T1000 (cell line): ENCODE measurements at regions not wholly inside any gene's neighbourhood (a gene's known extent, or its start where the extent isn't known, plus 50 kb on each side); places are given as distances from the start of the nearest gene placed in this dataset.
"Not testable (repeated sequence)": the region's sequence is repeated elsewhere in the genome, so short reads cannot be mapped to it uniquely, and the experiment has no call there.

Experiments used
- DNase-seq: peaks from one replicate; lab custom pipeline; 2025; ENCODE audit warnings: mixed read lengths; lab: John Stamatoyannopoulos, UW

DNA sequence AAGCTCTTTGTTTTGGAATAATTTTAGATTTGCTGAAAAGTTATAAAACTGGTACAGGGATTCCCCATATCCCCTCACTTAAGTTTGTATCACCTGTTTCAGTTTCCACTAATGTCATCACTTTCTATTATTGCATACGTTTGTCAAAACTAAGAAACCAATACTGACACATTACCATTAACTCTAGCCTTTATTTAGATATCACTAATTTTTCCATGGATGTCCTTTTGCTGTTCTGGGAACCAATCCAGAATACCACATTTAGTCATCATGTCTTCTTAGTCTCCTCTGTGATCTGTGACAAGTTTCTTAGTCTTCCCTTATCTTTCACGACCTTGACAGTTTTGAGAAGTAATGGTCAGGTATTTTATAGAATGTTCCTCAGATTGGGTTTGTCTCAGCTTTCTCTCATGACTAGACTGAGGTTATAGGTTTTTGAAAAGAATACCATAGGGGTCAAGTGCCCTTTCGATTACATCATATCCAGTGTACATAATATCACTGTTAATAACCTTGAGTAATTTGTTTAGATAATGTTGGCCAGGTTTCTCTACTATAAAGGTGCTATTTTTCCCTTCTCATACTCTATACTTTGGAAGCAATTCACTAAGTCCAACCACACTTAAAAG, 51.9 kb upstream of the NMUR2 start:
- DNase-seq, result no peak

DNA sequence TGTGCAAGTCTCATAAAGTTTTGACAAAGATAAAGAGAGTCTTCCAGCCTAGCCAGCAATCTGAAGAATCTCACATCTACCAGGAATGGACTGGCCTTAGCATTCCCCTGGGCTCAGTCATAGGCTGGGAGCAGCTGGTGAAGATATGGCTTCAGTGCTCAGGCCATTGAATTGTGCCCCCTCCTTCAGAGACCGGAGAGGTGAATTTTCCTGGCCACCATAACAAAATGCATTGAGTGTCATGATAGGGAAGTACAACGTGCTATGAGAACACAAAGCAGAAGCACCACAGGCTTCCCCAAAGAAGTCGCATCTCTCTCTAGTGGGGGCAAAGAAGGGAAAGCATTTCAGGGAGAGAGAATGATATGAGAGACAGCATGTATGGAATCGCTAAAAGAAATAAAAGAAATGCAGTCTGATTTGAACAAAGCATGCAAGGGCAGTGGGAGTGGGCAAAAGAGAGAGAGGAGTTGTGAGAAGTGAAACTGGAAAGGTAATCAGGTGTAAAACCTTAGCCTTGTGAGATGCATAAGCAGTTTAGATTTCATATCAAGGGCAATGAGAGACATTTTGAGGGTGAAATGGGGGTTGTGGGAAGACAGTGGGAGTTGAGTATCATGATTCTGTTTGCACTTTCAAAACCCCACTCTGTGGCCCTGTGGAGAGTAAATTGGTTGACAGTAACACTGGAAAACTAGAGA, 57.1 kb upstream of the NMUR2 start:
- DNase-seq, result no peak

DNA sequence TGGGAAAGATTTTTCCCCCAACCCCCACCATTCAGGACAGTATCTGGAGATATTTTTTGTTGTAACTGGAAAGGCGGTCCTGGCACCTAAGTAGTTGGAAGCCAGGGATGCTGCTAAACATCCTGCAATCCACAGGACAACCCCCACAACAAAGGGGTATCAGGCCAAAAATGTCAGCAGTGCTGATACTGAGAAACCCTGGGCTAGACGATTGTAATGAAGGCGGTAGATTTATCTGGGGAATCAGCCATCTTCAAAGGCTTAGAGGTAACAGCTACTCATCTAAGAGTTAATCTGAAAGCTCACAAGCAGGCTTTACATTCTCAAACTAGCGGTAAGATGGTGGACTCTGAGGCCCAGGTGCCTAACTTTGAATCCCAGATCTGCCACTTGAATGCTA, 59.0 kb upstream of the NMUR2 start:
- no peak for DNase-seq

DNA sequence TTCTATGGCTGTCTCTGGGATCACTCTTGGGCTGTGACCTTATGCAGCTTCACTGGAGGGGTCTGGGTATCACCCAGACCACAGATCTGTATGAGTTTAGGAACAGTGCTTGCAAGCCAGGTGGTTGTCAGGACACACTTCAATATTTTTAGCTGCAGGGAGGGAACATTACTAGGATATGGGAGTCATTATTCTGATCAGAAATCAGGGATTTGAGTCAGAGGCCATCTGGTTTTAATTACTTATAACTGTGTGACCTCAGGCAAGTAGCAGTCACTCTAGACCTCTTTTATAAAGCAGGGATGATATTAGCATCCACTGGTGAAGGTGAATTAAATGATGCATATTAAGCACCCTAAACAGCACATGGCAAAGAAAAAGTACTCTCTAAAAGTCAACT, 60.1 kb upstream of the NMUR2 start:
- no peak for DNase-seq

DNA sequence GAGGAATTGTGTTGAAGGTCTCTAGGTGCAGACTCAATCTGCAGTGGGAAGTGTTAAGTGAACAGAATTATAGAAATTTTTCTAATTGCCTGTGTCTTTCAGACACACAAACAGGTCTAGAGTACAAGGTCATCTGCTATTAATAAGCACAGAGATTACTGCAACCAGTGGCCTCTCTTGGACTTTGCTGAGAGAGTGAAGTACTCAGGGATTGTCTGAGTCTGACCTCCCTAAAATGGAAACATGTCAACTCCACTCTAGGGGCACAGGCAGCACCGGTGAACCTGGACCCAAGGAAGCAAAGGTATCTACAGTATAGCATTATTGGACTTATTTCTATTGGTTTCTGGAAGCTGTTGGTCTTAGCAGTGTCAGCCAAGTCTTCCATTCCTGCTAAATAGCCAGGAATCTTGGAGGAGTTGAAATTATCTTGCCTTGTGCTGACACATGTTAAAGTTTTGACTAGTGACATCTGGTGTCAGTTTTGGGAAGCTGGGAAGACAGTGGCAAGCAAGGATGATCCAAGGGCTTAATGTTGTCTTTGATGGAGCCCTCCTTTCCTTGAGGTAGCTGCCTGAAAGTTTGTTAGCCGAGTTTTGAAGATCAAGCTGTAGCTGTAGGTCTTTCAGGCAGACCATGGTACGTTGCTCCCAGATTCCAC, 61.1 kb upstream of the NMUR2 start:
- DNase-seq, result no peak

DNA sequence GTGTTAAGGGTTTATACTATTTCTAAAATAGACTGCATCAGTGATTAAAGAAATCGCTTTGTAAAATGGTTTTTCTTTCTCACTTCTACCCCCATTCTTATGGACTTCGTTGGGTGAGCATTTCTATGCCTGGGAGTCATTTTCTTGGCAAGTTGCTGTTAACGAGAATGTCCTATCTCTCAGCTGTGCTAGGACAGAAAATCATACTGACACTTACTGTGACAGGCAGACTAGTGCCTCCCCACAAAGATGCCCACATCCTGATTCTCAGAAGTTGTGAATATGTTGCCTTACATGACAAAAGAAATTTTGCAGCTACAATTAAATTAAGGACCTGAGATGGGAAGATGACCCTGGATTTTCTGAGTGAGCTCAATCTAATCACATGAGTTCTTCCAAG, 65.1 kb upstream of the NMUR2 start:
- DNase-seq, result no peak

DNA sequence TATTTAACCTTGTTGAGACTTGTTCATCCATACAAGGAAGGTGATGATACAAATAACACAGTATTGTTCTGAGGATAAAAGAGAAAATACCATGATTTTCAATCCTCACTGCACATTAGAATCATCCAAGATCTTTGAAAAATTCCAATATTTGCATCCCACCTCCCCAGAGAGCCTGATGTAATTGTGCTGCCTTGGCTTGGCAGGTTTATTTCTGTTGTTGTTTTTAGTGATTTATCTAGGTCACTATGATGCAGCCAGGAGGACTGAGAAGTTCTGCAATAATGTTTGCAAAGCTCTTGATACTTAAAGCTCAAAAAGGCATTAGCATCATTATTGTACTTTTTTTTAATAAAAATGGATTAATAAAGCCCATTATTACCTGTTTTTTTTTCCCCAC, 67.0 kb upstream of the NMUR2 start:
- no peak for DNase-seq

DNA sequence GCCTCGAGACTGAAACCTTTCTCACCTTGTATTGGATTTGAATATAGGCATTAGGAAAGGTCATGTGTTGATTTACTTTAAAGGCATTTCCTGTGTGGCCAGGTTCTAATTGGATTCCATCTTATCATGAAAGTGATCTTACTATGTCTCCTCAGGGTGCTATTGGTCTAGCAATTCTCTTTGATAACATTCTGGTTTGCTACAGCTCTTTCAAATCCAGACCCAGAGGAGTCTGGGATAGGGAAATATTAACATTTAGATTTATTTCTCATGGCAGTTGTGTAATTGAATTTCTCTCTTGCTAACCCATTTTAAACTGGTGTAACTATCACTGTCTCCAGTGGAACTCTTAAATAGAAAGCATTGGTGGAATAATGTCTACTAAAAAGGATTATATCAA, 69.9 kb upstream of the NMUR2 start:
- DNase-seq, result no peak

DNA sequence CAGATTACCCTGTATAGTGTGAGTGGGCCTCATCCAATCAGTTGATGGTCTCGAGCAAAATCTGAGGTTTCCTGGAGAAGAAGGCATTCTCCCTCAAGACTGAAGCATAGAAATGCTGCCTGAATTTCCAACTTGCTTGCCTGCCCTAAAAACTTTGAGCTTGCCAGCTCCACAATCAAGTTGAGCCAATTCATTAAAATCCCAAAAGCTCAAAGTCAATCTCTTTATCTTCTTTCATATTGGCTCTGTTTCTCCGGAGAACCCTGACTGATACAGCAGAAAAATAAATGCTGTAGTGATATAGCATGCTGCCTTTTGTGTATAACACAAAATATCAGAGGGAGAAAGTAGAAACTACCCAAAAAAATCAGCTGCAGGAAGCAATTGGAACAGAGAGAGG, 72.5 kb upstream of the NMUR2 start:
- DNase-seq, result no peak

DNA sequence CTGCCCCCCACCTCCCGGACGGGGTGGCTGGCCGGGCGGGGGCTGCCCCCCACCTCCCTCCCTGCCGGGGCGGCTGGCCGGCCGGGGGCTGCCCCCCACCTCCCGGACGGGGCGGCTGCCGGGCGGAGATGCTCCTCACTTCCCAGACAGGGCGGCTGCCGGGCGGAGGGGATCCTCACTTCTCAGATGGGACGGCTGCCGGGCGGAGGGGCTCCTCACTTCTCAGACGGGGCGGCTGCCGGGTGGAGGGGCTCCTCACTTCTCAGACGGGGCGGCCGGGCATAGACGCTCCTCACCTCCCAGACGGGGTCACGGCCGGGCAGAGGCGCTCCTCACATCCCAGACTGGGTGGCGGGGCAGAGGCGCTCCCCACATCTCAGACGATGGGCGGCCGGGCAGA, 74.8 kb upstream of the NMUR2 start:
- not testable (repeated sequence) for DNase-seq

DNA sequence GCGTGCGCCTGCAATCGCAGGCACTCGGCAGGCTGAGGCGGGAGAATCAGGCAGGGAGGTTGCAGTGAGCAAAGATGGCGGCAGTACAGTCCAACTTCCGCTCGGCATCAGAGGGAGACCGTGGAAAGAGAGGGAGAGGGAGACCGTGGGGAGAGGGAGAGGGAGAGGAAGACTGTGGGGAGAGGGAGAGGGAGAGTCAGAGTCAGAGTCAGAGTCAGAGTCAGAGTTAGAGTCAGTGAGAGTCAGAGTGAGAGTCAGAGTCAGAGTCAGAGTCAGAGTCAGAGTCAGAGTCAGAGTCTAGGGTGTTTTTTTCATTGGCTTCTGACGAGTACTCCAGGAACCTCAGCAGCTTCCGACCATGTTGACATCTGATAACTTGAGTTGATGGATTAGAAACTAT, 75.6 kb upstream of the NMUR2 start:
- not testable (repeated sequence) for DNase-seq

DNA sequence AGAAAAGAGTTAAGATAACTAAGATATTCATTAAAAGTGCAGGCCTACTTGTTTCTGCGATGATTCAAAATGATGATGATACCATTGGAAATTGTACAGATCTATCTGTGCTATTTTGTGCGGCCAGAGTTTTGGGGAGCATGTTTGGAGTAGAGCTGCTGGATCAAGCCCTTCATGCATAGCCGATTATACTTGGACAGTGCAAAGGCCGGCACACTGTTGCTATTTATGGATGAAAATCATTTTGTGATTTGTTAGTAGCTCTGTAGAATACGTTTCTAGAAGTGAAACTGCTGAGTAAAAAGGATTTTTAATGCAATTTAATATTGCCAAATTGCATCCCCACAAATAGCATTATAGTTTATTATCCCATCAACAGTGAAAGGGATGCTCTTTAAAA, 82.1 kb upstream of the NMUR2 start:
- DNase-seq, result no peak

DNA sequence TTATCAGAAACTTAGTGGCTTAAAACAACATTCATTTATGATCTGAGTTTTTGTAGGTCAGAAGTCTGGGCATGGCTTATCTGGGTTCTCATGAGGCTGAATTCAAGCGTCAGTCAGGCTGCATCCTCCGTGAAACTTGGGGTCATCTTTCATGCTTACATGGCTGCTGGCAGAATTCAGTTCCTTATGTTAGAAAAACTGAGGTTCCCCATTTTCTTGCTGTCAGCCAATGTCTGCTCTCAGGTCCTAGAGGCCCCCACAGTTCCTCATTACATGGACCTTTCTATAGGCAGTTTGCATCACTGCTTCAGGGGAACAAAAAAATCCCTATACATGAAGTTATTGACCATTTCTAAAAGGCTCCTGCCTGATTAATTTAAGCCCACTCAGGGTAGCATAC, 83.8 kb upstream of the NMUR2 start:
- no peak for DNase-seq

DNA sequence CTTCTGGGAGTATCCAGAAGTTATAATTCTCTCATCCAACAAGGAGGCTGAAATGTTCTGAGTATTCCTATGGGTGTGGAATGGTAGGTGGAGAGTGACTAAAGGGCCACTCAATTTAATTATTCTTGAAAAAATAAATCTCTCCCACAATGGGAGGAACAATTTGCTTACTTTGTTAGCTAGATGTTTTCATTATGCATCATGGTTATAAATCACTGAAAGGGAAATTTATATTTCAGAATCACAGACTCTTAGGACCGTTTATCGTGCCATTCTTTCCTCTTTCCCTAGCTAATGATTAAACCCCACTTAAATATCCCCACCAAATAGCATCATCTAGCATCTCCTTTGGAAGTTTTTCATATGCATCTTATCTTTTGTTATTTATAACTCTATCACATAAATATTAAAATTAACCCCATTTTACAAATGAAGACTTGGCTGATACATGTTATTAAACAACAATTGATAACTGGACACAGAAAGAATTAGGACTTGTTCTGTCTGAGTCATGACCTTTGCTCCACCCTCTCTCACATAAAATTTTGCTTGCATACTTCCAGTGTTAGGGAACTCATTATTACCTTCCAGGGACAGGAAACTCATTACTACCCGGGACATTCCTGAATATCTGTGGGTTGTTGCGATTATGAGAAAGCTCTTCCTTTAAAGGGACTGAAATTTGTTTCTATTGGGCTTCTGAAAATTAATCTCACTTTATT, 94.9 kb upstream of the NMUR2 start:
- DNase-seq, result no peak

DNA sequence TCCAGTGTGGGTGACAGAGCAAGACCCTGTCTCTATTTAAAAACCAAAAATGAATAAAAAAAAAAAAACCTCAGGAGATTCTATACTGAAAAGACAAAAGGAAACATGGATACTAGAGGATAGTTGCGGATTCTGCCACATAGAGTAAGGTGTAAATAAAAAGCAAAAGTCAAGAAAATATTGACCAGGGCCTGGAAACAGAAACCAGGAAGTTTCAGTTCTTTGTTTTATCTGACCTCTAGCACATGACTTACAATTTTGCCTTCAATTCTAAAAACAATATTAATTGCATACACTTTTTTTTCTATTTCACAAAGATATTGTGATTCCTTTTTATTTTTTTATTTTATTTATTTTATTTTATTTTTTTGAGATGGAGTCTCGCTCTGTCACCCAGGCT, 96.2 kb upstream of the NMUR2 start:
- no peak for DNase-seq

DNA sequence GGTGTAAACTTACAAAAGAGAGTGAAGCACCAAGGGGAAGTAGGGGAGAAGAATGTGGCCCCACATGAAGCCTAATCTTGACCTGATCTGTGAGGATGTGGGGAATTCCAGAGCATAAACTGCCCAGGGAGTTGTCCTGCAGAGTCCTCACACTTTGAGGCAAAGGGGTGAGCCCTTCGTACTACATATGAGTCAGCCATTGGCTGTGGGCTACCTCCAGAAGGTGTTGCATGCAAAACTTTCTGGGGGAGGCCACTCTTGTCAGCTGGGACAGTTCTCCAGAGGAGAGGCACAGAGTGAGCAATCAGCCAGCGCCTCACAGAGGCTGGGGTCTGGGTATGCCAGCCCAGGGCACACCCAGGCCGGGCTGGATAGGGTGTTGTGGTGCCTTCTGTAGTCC, 98.1 kb upstream of the NMUR2 start:
- no peak for DNase-seq

DNA sequence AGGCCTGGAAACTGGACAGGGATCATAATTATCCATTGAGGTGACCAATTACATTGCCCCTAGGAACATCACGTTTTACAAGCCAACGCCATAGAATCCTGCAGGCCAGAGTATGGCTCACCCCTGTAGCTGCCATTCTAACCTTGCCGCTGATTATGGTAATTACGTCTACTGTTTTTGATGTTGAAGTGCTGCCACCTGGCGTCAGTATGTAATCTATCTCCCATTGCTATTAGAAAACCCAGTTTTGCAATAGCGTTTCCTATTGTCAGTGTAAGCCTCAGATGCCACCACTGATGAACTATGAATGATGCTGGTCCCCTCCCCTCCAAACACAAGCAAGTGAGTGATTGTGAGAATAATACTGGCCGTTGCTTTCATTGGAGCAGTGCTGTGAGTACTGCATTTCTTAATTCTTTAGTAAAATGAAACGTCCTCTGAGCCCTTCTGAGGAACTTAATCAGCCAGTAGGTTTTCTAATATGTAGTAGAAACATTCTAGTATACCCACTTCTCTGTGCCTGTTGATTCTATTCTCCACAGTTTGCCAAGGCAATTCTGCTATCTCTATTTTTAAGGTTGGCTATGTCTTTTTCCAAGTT, 100.5 kb upstream of the NMUR2 start:
- DNase-seq, result no peak

DNA sequence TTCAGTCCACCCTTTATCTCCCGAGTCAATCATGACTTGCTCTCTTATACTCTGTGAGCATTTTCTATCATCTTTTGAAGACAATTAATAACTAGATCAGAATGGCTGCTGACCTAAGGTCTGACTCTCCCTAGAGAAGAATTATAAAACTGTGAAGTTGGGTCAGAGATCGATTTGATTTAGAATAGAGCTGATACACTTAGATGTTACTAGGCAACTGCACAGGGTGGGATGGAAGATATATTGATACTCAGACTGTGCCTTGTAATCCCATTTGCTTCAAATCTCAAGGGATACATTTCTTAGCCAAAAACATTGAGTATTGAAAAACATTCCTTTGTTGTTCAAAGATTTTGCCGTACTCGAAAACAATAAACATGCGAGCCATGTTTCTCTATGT, 106.0 kb upstream of the NMUR2 start:
- DNase-seq, result no peak

DNA sequence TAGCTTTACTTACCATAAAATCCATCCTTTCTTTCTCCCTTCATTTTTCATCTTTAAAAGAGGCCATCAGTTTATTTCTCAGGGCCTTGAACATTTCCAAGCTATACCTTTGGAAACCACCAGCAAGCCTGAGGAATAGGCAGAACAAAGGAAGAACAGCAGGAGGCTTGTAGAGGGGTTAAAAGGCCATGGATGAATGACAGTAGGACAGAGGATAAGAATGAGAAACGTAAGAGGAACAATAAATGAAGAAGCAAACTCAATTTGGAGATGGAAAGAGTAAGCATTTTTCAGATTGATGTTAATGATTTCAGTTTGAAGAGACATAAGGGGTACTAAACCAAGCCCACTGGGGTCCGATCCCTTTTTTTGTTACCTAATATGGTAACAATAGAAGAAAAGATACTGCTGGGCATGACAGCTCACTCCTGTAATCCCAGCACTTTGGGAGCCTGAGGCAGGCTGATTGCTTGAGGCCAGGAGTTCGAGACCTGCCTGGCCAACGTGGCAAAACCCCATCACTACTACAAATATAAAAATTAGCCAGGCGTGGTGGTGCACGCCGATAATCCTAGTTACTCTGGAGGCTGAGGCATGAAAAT, 106.6 kb upstream of the NMUR2 start:
- DNase-seq, result no peak

DNA sequence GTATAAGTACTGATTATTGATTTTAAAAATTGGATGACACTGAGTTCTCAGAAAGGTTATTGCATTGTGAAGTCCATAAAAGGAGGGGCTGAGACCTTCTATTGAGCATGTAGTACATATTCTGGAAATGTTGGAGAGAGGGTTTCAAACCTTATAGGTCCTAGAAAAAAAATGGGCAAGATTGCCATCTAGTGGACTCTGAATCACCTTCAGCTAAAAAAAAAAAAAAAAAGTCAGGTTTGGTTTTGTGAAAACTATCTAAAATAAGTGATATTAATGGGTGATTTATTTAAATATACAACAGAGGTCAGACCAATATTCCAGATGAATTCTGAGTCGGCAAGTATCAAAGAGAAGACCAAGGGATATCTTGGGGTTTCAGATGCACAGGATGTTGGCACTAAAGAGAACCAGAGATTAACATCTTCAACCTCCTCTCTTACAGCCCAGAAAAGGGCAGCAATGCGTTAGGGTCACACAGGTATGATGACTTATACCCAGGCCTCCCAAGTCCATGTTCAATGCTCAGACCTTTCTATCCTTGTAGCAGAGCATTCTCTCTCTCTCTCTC, 109.8 kb upstream of the NMUR2 start:
- DNase-seq, result no peak

DNA sequence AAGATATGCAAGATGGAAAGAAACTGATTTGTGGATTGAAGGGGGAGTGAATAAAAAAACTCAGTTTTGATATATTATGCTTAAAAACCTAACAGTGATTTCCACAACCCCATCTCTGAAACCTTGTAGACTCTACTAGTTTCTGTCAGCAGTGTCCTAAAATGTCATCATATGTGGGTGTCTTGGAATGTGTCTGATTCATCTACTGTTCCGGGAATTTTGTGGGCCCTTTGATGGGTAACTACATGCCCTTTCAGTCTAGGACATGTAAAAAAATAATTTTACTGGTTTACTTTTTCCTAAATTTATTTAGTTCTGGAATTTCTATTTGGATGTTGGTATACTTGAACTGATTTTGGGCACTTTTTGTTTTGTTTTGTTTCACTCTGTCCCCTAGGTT, 118.9 kb upstream of the NMUR2 start:
- no peak for DNase-seq
